Urinary bladder (tissue), 3 donors: ENCODE measurements at regions not wholly inside any gene's neighbourhood (a gene's known extent, or its start where the extent isn't known, plus 50 kb on each side); places are given as distances from the start of the nearest gene placed in this dataset.

ENCODE experiments used
- DNase-seq: peaks from one replicate; pipeline ENCODE4 v3.0.0-alpha.2; 2015; ENCODE audit errors: extremely low spot score
- H3K27ac ChIP-seq: one replicate; pipeline ENCODE4 v1.5.1; 2013; ENCODE audit warnings: low read depth, mild to moderate bottlenecking, moderate library complexity
- H3K36me3 ChIP-seq: one replicate; pipeline ENCODE4 v1.6.1; 2013; ENCODE audit warnings: mild to moderate bottlenecking, moderate library complexity; ENCODE audit not compliant: insufficient read depth
- H3K4me1 ChIP-seq: one replicate; pipeline ENCODE4 v1.6.1; 2013; ENCODE audit warnings: mild to moderate bottlenecking, moderate library complexity; ENCODE audit not compliant: insufficient read depth
- H3K4me3 ChIP-seq: one replicate; pipeline ENCODE4 v1.5.1; 2013; ENCODE audit warnings: low read depth, low read length
- WGBS: extraction: QIAGEN DNeasy Blood & Tissue Kit; methylation state at CpG from one replicate; pipeline ENCODE4 v1.1.7; 2013; 5-methylcytosine and 5-hydroxymethylcytosine counted together
- donor health status: healthy with polysubstance abuse.
- donor health status: healthy.

DNA sequence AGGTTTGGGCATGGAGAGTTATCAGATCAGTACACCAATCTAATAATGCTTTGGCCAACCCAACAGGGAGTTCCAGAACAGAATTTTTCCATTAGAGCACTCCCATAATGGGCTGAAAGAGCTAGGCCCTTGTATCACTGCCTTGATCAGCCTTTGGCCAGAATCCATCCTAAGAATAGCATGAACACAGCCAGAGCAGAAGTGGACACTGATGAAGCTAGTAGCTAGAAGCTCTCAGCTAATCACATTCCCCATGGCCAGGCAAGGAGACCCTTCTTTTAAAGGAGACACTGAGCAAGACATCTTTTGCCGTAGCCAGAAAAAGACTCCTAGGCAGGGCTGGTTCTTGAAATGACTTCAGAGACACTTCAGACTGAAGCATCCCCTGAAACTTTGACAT is 236.0 kb downstream of the RAD51AP2 start:
- no peak overlapping the region for H3K27ac ChIP-seq
- H3K4me1 ChIP-seq, result no peaks in the 10 kb centered on the region
- H3K36me3 ChIP-seq, result no peaks in the 10 kb centered on the region
- no peak overlapping the region for H3K4me3 ChIP-seq
- no peak for DNase-seq
- 98% methylated on average over 1 of the region's 1 CpG for WGBS

DNA sequence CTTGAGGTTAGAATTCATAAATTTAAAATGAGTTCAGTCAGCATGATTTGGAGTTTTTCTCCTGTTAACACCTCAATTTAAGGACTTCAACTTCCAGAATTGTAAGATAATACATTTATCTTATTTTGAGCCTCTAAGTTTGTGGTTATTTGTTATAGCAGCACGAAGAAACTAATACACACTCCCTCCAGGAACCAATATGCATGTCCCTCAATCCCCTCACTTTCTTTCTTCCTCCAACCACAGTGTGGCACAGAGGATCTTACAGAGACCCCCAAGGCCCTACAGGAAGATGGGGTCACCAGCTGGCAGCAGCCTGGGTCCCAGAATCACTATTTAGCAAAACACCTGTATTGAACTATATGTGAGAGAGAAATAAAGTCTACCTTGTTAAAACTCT is 242.0 kb downstream of the RAD51AP2 start:
- WGBS, result 88% methylated on average over 1 of the region's 1 CpG
- no peak for DNase-seq

DNA sequence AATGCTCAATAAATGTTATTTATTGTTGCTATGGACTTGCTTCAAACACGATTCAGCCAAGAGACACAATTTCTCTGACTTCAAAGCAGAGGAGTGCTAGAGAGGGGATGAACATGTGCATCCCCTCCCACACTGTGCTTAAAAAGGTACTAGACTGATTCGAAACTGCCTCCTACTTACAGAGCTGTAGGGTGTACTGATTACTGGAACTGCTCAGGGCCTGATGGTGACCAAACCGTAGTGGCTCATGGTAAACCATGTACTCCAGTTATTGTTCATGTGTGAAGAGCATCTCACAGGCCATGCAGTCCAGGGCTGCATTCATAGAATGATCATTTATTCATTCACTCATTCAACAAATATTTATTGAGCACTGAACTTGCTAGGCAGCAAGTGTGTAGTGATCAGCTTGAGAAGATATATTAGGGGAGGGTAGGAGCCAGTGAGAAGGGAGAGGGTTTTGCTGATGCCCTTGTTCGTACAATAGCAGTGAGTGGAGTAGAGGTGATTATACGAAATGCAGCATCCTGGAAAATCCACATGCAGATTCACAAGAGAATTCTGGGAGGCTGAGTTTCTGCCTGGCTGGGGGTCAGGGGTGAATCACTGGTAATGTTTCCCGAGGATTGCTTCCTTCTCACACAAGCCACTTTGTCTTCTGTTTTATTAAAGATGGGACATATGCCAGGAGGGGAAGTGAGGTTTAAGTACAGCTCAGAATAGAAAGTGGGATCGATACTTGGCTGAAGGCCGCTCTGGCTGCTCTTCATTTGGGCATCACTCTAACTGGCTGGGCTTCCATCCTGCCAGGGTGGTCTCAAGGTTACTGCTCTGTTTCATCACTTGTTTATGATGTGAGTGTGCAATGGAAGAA is 245.4 kb downstream of the RAD51AP2 start:
- no peak overlapping the region for H3K27ac ChIP-seq
- H3K4me3 ChIP-seq, result no peak overlapping the region
- no peak for DNase-seq
- H3K36me3 ChIP-seq, result no peaks in the 10 kb centered on the region
- no peaks in the 10 kb centered on the region for H3K4me1 ChIP-seq
- WGBS, result 58% methylated on average over 8 of the region's 8 CpGs

More for the DNA sequence above, 242.0 kb downstream of the RAD51AP2 start:
- H3K4me3 ChIP-seq, result no peak overlapping the region
- H3K36me3 ChIP-seq, result no peaks in the 10 kb centered on the region
- H3K27ac ChIP-seq, result no peak overlapping the region
- H3K4me1 ChIP-seq, result no peaks in the 10 kb centered on the region

DNA sequence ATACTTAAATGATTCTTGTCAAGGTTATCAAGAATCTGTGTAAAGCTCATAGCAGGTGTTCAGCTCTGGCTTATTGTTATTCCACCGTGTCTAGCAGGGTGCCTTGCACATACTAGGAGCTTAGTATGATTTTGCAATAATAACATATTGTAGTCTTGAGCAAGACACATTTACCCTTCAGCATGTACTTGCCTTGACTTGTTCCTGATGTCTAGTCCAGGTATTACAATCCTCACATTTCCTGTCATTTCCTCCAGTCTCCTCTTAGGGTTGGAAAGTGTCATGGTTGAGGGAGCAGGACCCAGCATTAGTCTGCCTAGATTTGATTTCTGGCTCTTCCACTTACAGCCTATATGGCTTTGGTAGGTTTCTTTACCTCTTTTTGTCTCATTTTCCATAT is 246.1 kb downstream of the RAD51AP2 start:
- no peak overlapping the region for H3K4me3 ChIP-seq
- H3K4me1 ChIP-seq, result no peaks in the 10 kb centered on the region
- WGBS, result 79% methylated on average over 1 of the region's 1 CpG
- H3K27ac ChIP-seq, result no peak overlapping the region
- no peak for DNase-seq
- H3K36me3 ChIP-seq, result no peaks in the 10 kb centered on the region

DNA sequence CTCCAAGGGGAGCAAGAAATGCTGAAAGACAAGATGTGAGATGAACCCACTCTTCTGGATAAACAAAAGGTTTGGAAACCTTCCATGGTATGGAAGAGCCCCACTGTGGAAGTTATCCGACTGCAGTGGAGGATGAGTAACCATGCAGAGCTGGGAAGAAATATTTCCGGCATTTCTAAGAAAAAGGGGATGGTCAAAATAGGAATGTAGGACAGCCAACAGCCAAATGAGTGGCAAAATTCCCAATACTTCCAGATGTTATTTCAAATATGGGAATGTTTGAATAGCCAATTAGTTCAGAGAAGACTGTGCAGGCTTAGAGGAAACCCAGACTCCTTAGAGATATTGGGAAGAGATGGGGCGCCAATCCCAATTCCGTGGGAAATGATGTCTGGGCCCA is 246.8 kb downstream of the RAD51AP2 start:
- WGBS, result 83% methylated on average over 4 of the region's 4 CpGs
- no peak for DNase-seq
- no peak overlapping the region for H3K27ac ChIP-seq
- no peak overlapping the region for H3K4me3 ChIP-seq
- H3K4me1 ChIP-seq, result no peaks in the 10 kb centered on the region
- H3K36me3 ChIP-seq, result peaks cover 2% of the 10 kb centered on the region

DNA sequence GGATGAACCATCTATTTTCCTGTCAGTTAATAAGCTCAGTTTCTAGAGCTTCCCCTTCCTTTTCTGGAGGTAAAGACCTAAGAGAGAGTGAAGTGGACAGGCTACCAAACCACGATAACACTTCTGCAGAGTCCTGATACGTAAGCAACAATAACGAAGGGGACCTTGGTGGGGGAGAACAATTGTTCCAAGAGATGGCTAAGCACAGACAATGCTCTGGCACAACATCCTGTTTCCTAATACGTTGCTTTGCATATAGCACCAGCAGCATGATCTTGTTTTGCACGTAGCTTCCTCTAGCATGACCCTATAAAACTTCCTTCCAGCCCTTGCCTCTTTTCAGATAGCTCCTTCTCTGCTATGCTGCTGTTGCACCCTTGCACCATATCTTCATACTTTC is 247.3 kb downstream of the RAD51AP2 start:
- 74% methylated on average over 5 of the region's 5 CpGs for WGBS
- H3K36me3 ChIP-seq, result peaks cover 2% of the 10 kb centered on the region
- no peak for DNase-seq
- H3K27ac ChIP-seq, result no peak overlapping the region
- H3K4me3 ChIP-seq, result no peak overlapping the region
- H3K4me1 ChIP-seq, result no peaks in the 10 kb centered on the region

DNA sequence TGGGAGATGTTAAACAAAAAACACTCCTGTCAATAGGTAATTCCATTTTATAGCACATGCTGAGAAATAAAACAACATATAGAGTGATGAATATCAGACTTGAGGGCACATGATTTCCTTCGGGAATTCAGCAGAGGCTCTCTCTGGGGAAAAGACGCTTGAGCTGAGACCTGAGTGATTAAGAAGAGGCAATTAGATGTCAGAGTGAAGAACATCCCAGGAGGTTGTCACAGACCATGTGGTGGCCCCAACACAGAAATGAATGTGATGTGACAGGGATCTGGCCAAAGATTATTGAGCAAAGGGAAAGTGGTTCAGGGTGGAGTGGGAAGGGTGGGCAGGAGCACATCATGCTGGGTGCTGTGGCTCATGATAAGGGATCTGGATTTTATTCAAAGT is 254.7 kb downstream of the RAD51AP2 start:
- H3K27ac ChIP-seq, result no peak overlapping the region
- no peaks in the 10 kb centered on the region for H3K4me1 ChIP-seq
- no peak overlapping the region for H3K4me3 ChIP-seq
- 39% methylated on average over 2 of the region's 2 CpGs for WGBS
- H3K36me3 ChIP-seq, result peaks cover 2% of the 10 kb centered on the region
- DNase-seq, result no peak

DNA sequence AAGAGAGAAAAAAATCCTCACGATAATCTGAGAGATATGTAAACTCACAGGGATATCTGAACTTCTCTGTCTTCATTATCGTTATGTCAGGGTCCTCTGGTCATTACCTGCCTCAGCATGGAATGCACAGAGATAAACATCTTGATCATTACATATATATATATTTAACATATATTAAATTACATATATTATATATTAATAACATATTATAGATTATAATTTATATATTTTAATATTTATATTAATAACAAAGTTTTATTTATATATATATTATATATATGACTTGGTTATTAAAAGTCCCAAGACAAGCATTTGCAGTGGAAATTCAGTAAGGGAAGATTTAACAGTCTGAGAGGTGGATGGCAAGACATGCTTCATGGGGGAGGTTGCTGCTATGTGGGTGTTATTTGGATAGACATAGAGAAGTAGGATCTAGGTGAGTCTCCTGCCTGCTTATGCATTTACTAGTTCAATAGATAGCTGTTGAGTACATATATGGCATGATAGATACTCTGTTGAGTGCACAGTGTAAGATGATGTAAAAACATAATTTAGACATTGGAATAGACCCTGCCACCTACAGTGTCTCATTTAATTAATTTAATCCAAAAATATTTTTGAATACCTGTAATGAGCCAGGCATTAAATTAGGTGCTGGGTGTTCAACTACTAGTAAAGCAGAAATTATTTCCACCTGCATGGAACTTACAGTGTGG is 255.2 kb downstream of the RAD51AP2 start:
- DNase-seq, result no peak
- H3K4me3 ChIP-seq, result no peak overlapping the region
- no peaks in the 10 kb centered on the region for H3K4me1 ChIP-seq
- peaks cover 2% of the 10 kb centered on the region for H3K36me3 ChIP-seq
- 85% methylated on average over 2 of the region's 2 CpGs for WGBS
- H3K27ac ChIP-seq, result no peak overlapping the region

DNA sequence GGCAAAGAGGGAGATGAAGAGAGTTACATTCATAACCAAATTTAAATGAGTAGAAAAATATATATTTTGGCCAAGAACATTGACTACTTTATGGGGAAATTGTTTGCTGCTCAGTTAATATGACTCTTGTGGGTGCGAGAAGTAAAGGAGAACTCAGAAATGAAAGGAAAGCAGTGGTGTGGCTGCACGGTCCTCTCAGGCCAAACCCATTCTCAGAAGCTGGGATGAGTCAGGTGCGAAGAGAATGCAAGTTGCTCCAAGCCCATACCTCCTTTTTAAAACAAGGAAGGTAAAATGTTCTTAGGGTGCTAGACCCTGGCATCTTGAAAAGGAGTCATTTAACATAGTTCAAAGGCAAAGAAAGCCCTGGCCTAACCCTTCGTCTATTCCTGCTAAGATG is 258.6 kb downstream of the RAD51AP2 start:
- no peak for DNase-seq
- H3K27ac ChIP-seq, result no peak overlapping the region
- H3K36me3 ChIP-seq, result no peaks in the 10 kb centered on the region
- 92% methylated on average over 4 of the region's 4 CpGs for WGBS
- no peaks in the 10 kb centered on the region for H3K4me1 ChIP-seq
- H3K4me3 ChIP-seq, result no peak overlapping the region

DNA sequence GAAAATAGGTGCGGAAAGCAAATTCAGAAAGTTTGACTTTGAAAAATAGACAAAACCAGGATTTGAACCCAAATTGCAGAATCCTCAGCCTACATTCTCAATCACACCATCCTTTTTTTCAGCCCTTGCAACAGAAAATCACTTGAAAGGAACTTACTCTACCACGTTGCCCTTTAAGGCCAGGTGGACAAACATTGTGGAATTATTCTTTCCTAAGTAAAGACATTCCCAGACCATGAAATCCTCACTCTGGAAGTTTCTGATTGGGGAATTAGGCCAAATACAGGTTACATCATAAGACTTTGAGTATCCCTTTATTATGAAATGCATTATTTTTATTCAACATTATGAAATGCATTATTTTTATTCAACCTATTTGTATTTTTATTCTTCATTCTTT is 259.4 kb downstream of the RAD51AP2 start:
- Histone ChIP-seq H3K4me3 (no peak overlapping the region), H3K4me1 (no peaks in the 10 kb centered on the region), H3K36me3 (no peaks in the 10 kb centered on the region), H3K27ac (no peak overlapping the region)
- no peak for DNase-seq
- 35% methylated on average over 2 of the region's 2 CpGs for WGBS

DNA sequence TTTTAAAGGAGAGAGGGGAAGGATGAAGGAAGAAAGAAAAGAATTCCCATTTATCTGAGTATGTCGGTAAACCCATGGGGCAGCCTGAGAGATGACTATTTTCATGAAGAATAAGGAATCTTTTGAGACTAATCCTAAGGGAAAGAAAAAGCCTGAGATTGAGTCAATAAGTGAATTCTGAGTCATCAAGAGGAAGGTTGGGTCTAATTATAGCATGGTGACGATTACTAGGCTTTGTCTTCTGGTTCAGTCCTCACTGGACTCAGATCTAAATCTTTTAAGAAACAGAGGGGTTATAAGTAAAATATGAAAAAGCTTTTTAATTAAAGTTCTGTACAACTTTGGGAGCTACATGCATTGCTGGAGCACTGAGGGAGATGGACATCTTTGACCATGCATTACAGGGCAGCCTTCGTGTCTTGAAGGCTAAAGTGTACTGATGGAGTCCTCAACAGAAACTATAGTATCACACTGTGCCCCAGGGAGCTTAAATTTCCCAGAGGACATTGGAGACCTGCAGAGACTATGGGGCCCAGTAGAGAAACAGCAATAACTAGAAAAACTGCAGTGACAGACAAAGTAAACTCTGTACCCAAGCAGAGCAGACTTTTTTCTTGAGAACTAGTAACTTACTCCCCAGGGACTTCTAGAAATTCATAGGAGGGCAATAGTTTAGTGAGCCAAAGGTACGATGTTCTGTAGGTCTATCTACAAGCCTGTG is 260.9 kb downstream of the RAD51AP2 start:
- Histone ChIP-seq H3K4me3 (no peak overlapping the region), H3K27ac (no peak overlapping the region), H3K36me3 (no peaks in the 10 kb centered on the region), H3K4me1 (no peaks in the 10 kb centered on the region)
- 78% methylated on average over 4 of the region's 4 CpGs for WGBS
- DNase-seq, result no peak

DNA sequence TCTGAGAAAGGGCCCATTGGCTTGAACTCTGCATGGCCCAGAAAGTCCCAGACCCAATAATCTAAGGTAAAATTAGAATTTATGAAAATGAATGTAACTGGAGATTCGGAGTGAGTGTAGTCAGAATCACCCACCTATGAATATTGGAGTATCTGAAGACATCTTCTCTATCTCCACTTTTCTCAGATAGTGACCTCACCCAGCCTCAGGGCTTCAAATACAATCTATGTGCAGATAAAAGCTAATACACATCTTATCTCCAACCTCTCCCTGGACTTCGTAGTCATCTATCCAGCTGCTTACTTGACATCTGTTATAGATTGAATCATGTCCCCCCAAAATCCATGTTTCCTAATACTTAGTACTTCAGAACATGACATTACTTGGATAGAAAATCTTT is 263.2 kb downstream of the RAD51AP2 start:
- Histone ChIP-seq H3K4me1 (no peaks in the 10 kb centered on the region), H3K4me3 (no peak overlapping the region), H3K27ac (no peak overlapping the region), H3K36me3 (no peaks in the 10 kb centered on the region)
- 79% methylated on average over 2 of the region's 2 CpGs for WGBS
- no peak for DNase-seq

DNA sequence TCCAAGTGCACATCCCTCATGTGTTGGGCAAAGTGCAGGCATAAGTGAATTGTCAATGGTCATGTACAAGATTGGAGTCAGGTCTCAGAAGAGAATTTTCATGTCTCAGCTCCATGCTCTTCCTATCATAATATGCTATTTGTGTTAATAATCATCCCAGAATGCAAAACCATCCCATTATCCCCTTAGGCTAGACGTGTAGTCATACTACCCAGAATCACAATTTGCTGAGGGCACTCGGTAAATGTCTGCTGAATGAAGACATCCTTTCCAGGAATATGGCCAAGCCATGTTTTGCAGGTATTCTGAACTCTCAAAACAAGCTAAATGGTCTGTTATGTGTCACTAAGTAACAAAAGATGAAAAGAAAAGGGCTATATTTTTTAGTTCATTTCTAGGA is 263.8 kb downstream of the RAD51AP2 start:
- H3K4me1 ChIP-seq, result no peaks in the 10 kb centered on the region
- no peak for DNase-seq
- 88% methylated on average over 2 of the region's 2 CpGs for WGBS
- no peak overlapping the region for H3K4me3 ChIP-seq
- no peaks in the 10 kb centered on the region for H3K36me3 ChIP-seq
- H3K27ac ChIP-seq, result no peak overlapping the region

DNA sequence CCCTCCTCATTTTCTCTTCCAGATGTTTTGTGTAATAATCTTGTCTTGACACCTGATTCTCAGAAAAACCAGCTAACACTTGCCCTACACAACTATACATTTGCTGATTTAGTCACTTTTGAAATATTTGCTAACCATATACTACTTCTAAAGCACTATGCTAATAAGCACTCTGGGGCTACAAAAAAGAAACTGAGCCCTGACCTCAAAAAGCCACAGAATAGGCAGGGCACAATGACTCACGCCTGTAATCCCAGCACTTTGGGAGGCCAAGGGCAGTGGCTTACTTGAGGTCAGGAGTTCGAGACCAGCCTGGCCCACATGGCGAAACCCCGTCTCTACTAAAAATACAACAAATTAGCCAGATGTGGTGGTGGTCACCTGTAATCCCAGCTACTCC is 266.0 kb downstream of the RAD51AP2 start:
- Histone ChIP-seq H3K36me3 (no peaks in the 10 kb centered on the region), H3K27ac (no peak overlapping the region), H3K4me3 (no peak overlapping the region), H3K4me1 (no peaks in the 10 kb centered on the region)
- 91% methylated on average over 4 of the region's 4 CpGs for WGBS
- no peak for DNase-seq
